ENCODE measurements at regions not wholly inside any gene's neighbourhood (a gene's known extent, or its start where the extent isn't known, plus 50 kb on each side); places are given as distances from the start of the nearest gene placed in this dataset.

GRCh38 chr2:161103451-161103831, 56.8 kb upstream of the TANK start:
- TF ChIP-seq TAF1 (IDR thresholded peaks at IDR 0.05; ENCODE audit: low read depth), result no peak

- TF ChIP-seq RAD21 (IDR thresholded peaks at IDR 0.05; ENCODE audit: low read depth), result no peak
- TF ChIP-seq ZBTB7A (IDR thresholded peaks at IDR 0.05; ENCODE audit: low read depth), result no peak
- TF ChIP-seq TEAD4 (IDR thresholded peaks at IDR 0.05), result no peak
These were observed 56.1 kb upstream of the TANK start for GRCh38 chr2:161104054-161104553.

- TF ChIP-seq EGR1 (IDR thresholded peaks at IDR 0.05), result no peak
- no peak for TF ChIP-seq CREB1 (IDR thresholded peaks at IDR 0.05; ENCODE audit: low read depth)
- no peak for TF ChIP-seq RAD21 (IDR thresholded peaks at IDR 0.05; ENCODE audit: low read depth)
- TF ChIP-seq MAX (IDR thresholded peaks at IDR 0.05), result no peak
- TF ChIP-seq ZBTB7A (IDR thresholded peaks at IDR 0.05; ENCODE audit: low read depth), result no peak
- TF ChIP-seq CEBPB (IDR thresholded peaks at IDR 0.05), result no peak
- no peak for TF ChIP-seq TCF12 (IDR thresholded peaks at IDR 0.05; ENCODE audit: low read depth)
- no peak for TF ChIP-seq EP300 (IDR thresholded peaks at IDR 0.05; ENCODE audit: borderline replicate concordance)
- TF ChIP-seq USF1 (IDR thresholded peaks at IDR 0.05), result no peak
- TF ChIP-seq YY1 (IDR thresholded peaks at IDR 0.05; ENCODE audit: low read depth), result no peak
- TF ChIP-seq, protein P1, sequence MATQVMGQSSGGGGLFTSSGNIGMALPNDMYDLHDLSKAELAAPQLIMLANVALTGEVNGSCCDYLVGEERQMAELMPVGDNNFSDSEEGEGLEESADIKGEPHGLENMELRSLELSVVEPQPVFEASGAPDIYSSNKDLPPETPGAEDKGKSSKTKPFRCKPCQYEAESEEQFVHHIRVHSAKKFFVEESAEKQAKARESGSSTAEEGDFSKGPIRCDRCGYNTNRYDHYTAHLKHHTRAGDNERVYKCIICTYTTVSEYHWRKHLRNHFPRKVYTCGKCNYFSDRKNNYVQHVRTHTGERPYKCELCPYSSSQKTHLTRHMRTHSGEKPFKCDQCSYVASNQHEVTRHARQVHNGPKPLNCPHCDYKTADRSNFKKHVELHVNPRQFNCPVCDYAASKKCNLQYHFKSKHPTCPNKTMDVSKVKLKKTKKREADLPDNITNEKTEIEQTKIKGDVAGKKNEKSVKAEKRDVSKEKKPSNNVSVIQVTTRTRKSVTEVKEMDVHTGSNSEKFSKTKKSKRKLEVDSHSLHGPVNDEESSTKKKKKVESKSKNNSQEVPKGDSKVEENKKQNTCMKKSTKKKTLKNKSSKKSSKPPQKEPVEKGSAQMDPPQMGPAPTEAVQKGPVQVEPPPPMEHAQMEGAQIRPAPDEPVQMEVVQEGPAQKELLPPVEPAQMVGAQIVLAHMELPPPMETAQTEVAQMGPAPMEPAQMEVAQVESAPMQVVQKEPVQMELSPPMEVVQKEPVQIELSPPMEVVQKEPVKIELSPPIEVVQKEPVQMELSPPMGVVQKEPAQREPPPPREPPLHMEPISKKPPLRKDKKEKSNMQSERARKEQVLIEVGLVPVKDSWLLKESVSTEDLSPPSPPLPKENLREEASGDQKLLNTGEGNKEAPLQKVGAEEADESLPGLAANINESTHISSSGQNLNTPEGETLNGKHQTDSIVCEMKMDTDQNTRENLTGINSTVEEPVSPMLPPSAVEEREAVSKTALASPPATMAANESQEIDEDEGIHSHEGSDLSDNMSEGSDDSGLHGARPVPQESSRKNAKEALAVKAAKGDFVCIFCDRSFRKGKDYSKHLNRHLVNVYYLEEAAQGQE (IDR thresholded peaks at IDR 0.05; ENCODE audit: low read depth), result no peak
- no peak for TF ChIP-seq FOXM1 (IDR thresholded peaks at IDR 0.05; ENCODE audit: borderline replicate concordance, low read depth)
- TF ChIP-seq TEAD4 (IDR thresholded peaks at IDR 0.05), result no peak
These were observed 53.0 kb upstream of the TANK start for GRCh38 chr2:161107265-161107664.

Measured in Ishikawa (cell line).